Fibroblast of lung (primary cell): ENCODE measurements at regions not wholly inside any gene's neighbourhood (a gene's known extent, or its start where the extent isn't known, plus 50 kb on each side); places are given as distances from the start of the nearest gene placed in this dataset.

ENCODE experiments used
- DNase-seq, 2 donors: peaks; one replicate each; pipeline versions ENCODE4 v3.0.0 to v3.0.0-alpha.2; 2010; ENCODE audit warnings: low read depth in 2 of 2
- H2AFZ ChIP-seq: 2 replicates; pipeline ENCODE4 v1.5.1; 2012; ENCODE audit warnings: low read length, control low read depth, inconsistent platforms
- H3K27ac ChIP-seq: 2 replicates; pipeline ENCODE4 v1.5.1; 2011; ENCODE audit warnings: low read length, control low read depth; ENCODE audit not compliant: insufficient read depth
- H3K27me3 ChIP-seq: 2 replicates; pipeline ENCODE4 v1.5.1; 2011; ENCODE audit warnings: mild to moderate bottlenecking, low read length; ENCODE audit not compliant: control insufficient read depth, insufficient read depth
- H3K36me3 ChIP-seq: 2 replicates; pipeline ENCODE4 v1.5.1; 2011; ENCODE audit warnings: low read length; ENCODE audit not compliant: control insufficient read depth, insufficient read depth
- H3K4me1 ChIP-seq: 2 replicates; pipeline ENCODE4 v1.5.1; 2011; ENCODE audit warnings: low read length; ENCODE audit not compliant: control insufficient read depth, insufficient read depth; ENCODE audit errors: extremely low read depth
- H3K4me2 ChIP-seq: 2 replicates; pipeline ENCODE4 v1.5.1; 2011; ENCODE audit warnings: low read length, control low read depth; ENCODE audit not compliant: insufficient read depth; ENCODE audit errors: extremely low read depth
- H3K4me3 ChIP-seq, 4 experiments: fragments of 200-600 bp in 1 of 4; sonication (generic) in 1 of 4; replicated peaks in 1 of 4; 2 replicates each; pipeline ENCODE4 v1.5.1; 2011 to 2016; ENCODE audit warnings: low read length in 4 of 4, low read depth in 3 of 4, mild to moderate bottlenecking in 3 of 4, control low read depth in 2 of 4, inconsistent platforms in 1 of 4, mixed read lengths in 1 of 4; ENCODE audit not compliant: insufficient read depth in 1 of 4; ENCODE audit errors: control extremely low read depth in 1 of 4
- H3K79me2 ChIP-seq: 2 replicates; pipeline ENCODE4 v1.5.1; 2012; ENCODE audit warnings: mild to moderate bottlenecking, low read length, inconsistent platforms; ENCODE audit not compliant: control insufficient read depth, insufficient read depth
- H3K9ac ChIP-seq: 2 replicates; pipeline ENCODE4 v1.5.1; 2011; ENCODE audit warnings: mild to moderate bottlenecking, low read length, control low read depth; ENCODE audit not compliant: insufficient read depth
- H3K9me3 ChIP-seq: 2 replicates; pipeline ENCODE4 v1.5.1; 2012; ENCODE audit warnings: low read depth, low read length; ENCODE audit not compliant: control insufficient read depth, insufficient read depth
- H4K20me1 ChIP-seq: 2 replicates; pipeline ENCODE4 v1.5.1; 2011; ENCODE audit warnings: low read length; ENCODE audit not compliant: control insufficient read depth, insufficient read depth; ENCODE audit errors: extremely low read depth
- CTCF ChIP-seq, 2 donors: IDR thresholded peaks in 1 of 2; conservative IDR thresholded peaks in 1 of 2; 1 replicate in 1 of 2; 2 replicates in 1 of 2; pipeline ENCODE4 v1.5.1; 2011 to 2012; ENCODE audit warnings: low read length in 2 of 2, control low read depth in 1 of 2, inconsistent platforms in 1 of 2, low read depth in 1 of 2, mild to moderate bottlenecking in 1 of 2
- EZH2 ChIP-seq: IDR thresholded peaks from 2 replicates; pipeline ENCODE4 v1.5.1; 2012; ENCODE audit warnings: low read length, control low read depth, mild to moderate bottlenecking; ENCODE audit errors: missing control alignments

GRCh38 chr13:33352526-33352925, 67.0 kb upstream of the STARD13 start:
- Histone ChIP-seq H4K20me1 (no peaks in the 10 kb centered on the region), H3K27ac (no peak overlapping the region), H3K79me2 (peaks cover 15% of the 10 kb centered on the region), H3K4me3 (no peak overlapping the region), H3K4me1 (peaks cover 6% of the 10 kb centered on the region), H3K4me2 (no peak overlapping the region), H2AFZ (no peak overlapping the region), H3K27me3 (no peaks in the 10 kb centered on the region), H3K9me3 (no peaks in the 10 kb centered on the region), H3K36me3 (no peaks in the 10 kb centered on the region), H3K9ac (no peak overlapping the region)
- DNase-seq = no peak
- TF ChIP-seq CTCF (conservative IDR thresholded peaks at IDR 0.05 in 1 of 2, IDR thresholded peaks at IDR 0.05 in 1 of 2; ENCODE audit: low read depth in 1 of 2, low read length in 2 of 2) (no peak), EZH2 (no peak)

GRCh38 chr13:33353210-33353609, 67.7 kb upstream of the STARD13 start:
- DNase-seq = no peak
- no peaks in the 10 kb centered on the region for H3K9me3 ChIP-seq
- H3K36me3 ChIP-seq = no peaks in the 10 kb centered on the region
- H2AFZ ChIP-seq = no peak overlapping the region
- H3K4me2 ChIP-seq = no peak overlapping the region
- peaks cover 11% of the 10 kb centered on the region for H3K79me2 ChIP-seq
- no peaks in the 10 kb centered on the region for H3K27me3 ChIP-seq
- H3K4me3 ChIP-seq = no peak overlapping the region
- no peak overlapping the region for H3K27ac ChIP-seq
- H3K4me1 ChIP-seq = peaks cover 4% of the 10 kb centered on the region
- no peak overlapping the region for H3K9ac ChIP-seq
- TF ChIP-seq CTCF (conservative IDR thresholded peaks at IDR 0.05 in 1 of 2, IDR thresholded peaks at IDR 0.05 in 1 of 2; ENCODE audit: low read depth in 1 of 2, low read length in 2 of 2) (no peak), EZH2 (no peak)
- no peaks in the 10 kb centered on the region for H4K20me1 ChIP-seq

- no peaks in the 10 kb centered on the region for H3K9me3 ChIP-seq
- no peaks in the 10 kb centered on the region for H3K27me3 ChIP-seq
- TF ChIP-seq EZH2 = no peak
- no peak for TF ChIP-seq CTCF (conservative IDR thresholded peaks at IDR 0.05 in 1 of 2, IDR thresholded peaks at IDR 0.05 in 1 of 2; ENCODE audit: low read depth in 1 of 2, low read length in 2 of 2)
- H3K27ac ChIP-seq = no peak overlapping the region
- H4K20me1 ChIP-seq = no peaks in the 10 kb centered on the region
- no peak overlapping the region for H3K9ac ChIP-seq
- no peak overlapping the region for H3K4me3 ChIP-seq
- peaks cover 11% of the 10 kb centered on the region for H3K79me2 ChIP-seq
- no peaks in the 10 kb centered on the region for H3K36me3 ChIP-seq
- no peak for DNase-seq
- no peak overlapping the region for H3K4me2 ChIP-seq
- no peak overlapping the region for H2AFZ ChIP-seq
- peaks cover 3% of the 10 kb centered on the region for H3K4me1 ChIP-seq
These were observed 68.1 kb upstream of the STARD13 start for GRCh38 chr13:33353646-33354045.
